GM12878 (cell line): ENCODE measurements at regions not wholly inside any gene's neighbourhood (a gene's known extent, or its start where the extent isn't known, plus 50 kb on each side); places are given as distances from the start of the nearest gene placed in this dataset.

Source experiments
- ATAC-seq: fragments of 200-7000 bp; cut with Tn5 transposase; 3 replicates; pipeline ENCODE4 v1.9.1; 2020; ENCODE audit warnings: mild to moderate bottlenecking, moderate library complexity
- BruUV-seq: library from RNA; stranded (reverse); fragments of 400-500 nt; replicated peaks from 2 replicates; lab custom pipeline; 2021; lab: Mats Ljungman, UMichigan
- CTCF ChIA-PET: fragments of 300-600 bp; sonication (Branson Sonifier 250); formaldehyde crosslinking; extraction: SDS; loops from one replicate; lab custom pipeline; 2021; ENCODE audit warnings: inconsistent platforms; lab: Yijun Ruan, JAX
- POLR2A ChIA-PET: fragments of 350-600 bp; formaldehyde crosslinking; extraction: SDS; loops from one replicate; lab custom pipeline; 2021; ENCODE audit warnings: inconsistent platforms; lab: Charles Lee
- RAD21 ChIA-PET: fragments of 300-600 bp; sonication (Branson Sonifier 250); formaldehyde crosslinking; loops from one replicate; lab custom pipeline; 2023; ENCODE audit warnings: antibody characterized with exemption; ENCODE audit not compliant: unreplicated experiment; lab: Charles Lee
- SMC1A ChIA-PET: fragments of 300-600 bp; sonication (Branson Sonifier 250); formaldehyde crosslinking; loops from one replicate; lab custom pipeline; 2023; ENCODE audit not compliant: unreplicated experiment, uncharacterized antibody; lab: Charles Lee
- DNase-seq: peaks from one replicate; pipeline ENCODE4 v3.0.0-alpha.2; 2011; ENCODE audit warnings: low read depth, low spot score
- FAIRE-seq: peaks from 3 replicates; lab custom pipeline; 2011; peaks lifted over from hg19 to GRCh38; lab: Jason Lieb, UNC
- H2AFZ ChIP-seq: 2 replicates; pipeline ENCODE4 v1.6.0; 2011; ENCODE audit warnings: low read depth, low read length, control low read depth; ENCODE audit not compliant: control insufficient read depth
- H3K27ac ChIP-seq: 2 replicates; pipeline ENCODE4 v1.5.1; 2011; ENCODE audit warnings: control low read depth; ENCODE audit not compliant: control insufficient read depth, insufficient read depth
- H3K27me3 ChIP-seq, 2 experiments: replicated peaks in 1 of 2; 2 replicates each; pipeline versions ENCODE4 v1.6.0 to v1.6.1; 2011; ENCODE audit warnings: low read length in 1 of 2; ENCODE audit not compliant: control insufficient read depth in 2 of 2, insufficient read depth in 2 of 2
- H3K36me3 ChIP-seq, 2 experiments: 2 replicates each; pipeline ENCODE4 v1.5.1; 2011; ENCODE audit warnings: low read length in 1 of 2; ENCODE audit not compliant: control insufficient read depth in 2 of 2, insufficient read depth in 2 of 2
- H3K4me1 ChIP-seq: 2 replicates; pipeline ENCODE4 v1.6.1; 2011; ENCODE audit warnings: mild to moderate bottlenecking, low read length, moderate library complexity, mixed read lengths; ENCODE audit not compliant: control insufficient read depth, insufficient read depth
- H3K4me2 ChIP-seq: 2 replicates; pipeline ENCODE4 v1.6.0; 2011; ENCODE audit warnings: control low read depth; ENCODE audit not compliant: control insufficient read depth, insufficient read depth
- H3K4me3 ChIP-seq: fragments of 200-600 bp; sonication (generic); 2 replicates; pipeline ENCODE4 v1.5.1; 2016
- H3K79me2 ChIP-seq: 2 replicates; pipeline ENCODE4 v1.6.0; 2011; ENCODE audit warnings: low read length; ENCODE audit not compliant: control insufficient read depth, insufficient read depth
- H3K9ac ChIP-seq: 2 replicates; pipeline ENCODE4 v1.8.0; 2011; ENCODE audit warnings: low read length, control low read depth, mixed read lengths; ENCODE audit not compliant: control insufficient read depth, insufficient read depth
- H3K9me3 ChIP-seq: replicated peaks from 3 replicates; pipeline ENCODE4 v1.5.1; 2011; ENCODE audit warnings: mild to moderate bottlenecking, low read length; ENCODE audit not compliant: control insufficient read depth, insufficient read depth
- H4K20me1 ChIP-seq: 2 replicates; pipeline ENCODE4 v1.6.0; 2011; ENCODE audit not compliant: control insufficient read depth, insufficient read depth
- BCL3 ChIP-seq: IDR thresholded peaks from 2 replicates; pipeline ENCODE4 v1.6.1; 2011; ENCODE audit warnings: borderline replicate concordance, low read depth, mild to moderate bottlenecking, moderate library complexity, low read length; ENCODE audit not compliant: insufficient read depth, poor library complexity, severe bottlenecking
- BRCA1 ChIP-seq: IDR thresholded peaks from 2 replicates; pipeline ENCODE4 v1.6.1; 2011; ENCODE audit warnings: low read depth, low read length, improper control_type of control experiment
- CHD2 ChIP-seq: IDR thresholded peaks from 2 replicates; pipeline ENCODE4 v1.6.1; 2011; ENCODE audit warnings: low read depth, low read length, improper control_type of control experiment, borderline replicate concordance
- E2F4 ChIP-seq: IDR thresholded peaks from 2 replicates; pipeline ENCODE4 v1.6.1; 2012; ENCODE audit warnings: low read depth, low read length, improper control_type of control experiment
- EZH2 ChIP-seq: IDR thresholded peaks from 2 replicates; pipeline ENCODE4 v1.6.1; 2012; ENCODE audit warnings: low read depth, mild to moderate bottlenecking, control low read depth, inconsistent platforms, low read length, borderline replicate concordance; ENCODE audit not compliant: control insufficient read depth
- KDM1A ChIP-seq: fragments of 200-600 bp; sonication (generic); IDR thresholded peaks from 2 replicates; pipeline ENCODE4 v1.6.1; 2016; ENCODE audit warnings: borderline replicate concordance
- LARP7 ChIP-seq: fragments of 450-650 bp; IDR thresholded peaks from 2 replicates; pipeline ENCODE4 v1.6.1; 2017; ENCODE audit warnings: mild to moderate bottlenecking
- MYB ChIP-seq: fragments of 150-350 bp; IDR thresholded peaks from 2 replicates; pipeline ENCODE4 v1.6.1; 2014; ENCODE audit warnings: mild to moderate bottlenecking, low read depth, low read length, borderline replicate concordance
- NBN ChIP-seq: fragments of 450-650 bp; IDR thresholded peaks from 2 replicates; pipeline ENCODE4 v1.6.1; 2016
- RB1 ChIP-seq: fragments of 450-650 bp; formaldehyde crosslinking; IDR thresholded peaks from 2 replicates; pipeline ENCODE4 v1.6.1; 2017; ENCODE audit warnings: mild to moderate bottlenecking, borderline replicate concordance
- RCOR1 ChIP-seq: conservative IDR thresholded peaks from 2 replicates; pipeline ENCODE4 v1.6.1; 2012; ENCODE audit warnings: low read depth, low read length, improper control_type of control experiment
- RUNX3 ChIP-seq: IDR thresholded peaks from 2 replicates; pipeline ENCODE4 v1.6.1; 2012; ENCODE audit warnings: low read length, inconsistent platforms
- SIN3A ChIP-seq: IDR thresholded peaks from 2 replicates; pipeline ENCODE4 v1.6.1; 2012; ENCODE audit warnings: low read depth, low read length, improper control_type of control experiment
- YY1 ChIP-seq: IDR thresholded peaks from 2 replicates; pipeline ENCODE4 v1.6.1; 2011; ENCODE audit warnings: low read depth, mild to moderate bottlenecking, low read length
- ZBTB4 ChIP-seq: fragments of 450-650 bp; formaldehyde crosslinking; IDR thresholded peaks from 2 replicates; pipeline ENCODE4 v1.4.0; 2022; ENCODE audit warnings: mild to moderate bottlenecking, moderate library complexity
- ZSCAN29 ChIP-seq: fragments of 450-650 bp; IDR thresholded peaks from 2 replicates; pipeline ENCODE4 v1.6.1; 2017; ENCODE audit warnings: mild to moderate bottlenecking, moderate library complexity
- WGBS: methylation state at CpG from one replicate; pipeline ENCODE4 v1.1.6; 2016; ENCODE audit warnings: low lambda C conversion rate; ENCODE audit not compliant: insufficient replicate concordance, insufficient coverage; ENCODE audit errors: missing lambda C conversion rate; 5-methylcytosine and 5-hydroxymethylcytosine counted together
- in situ Hi-C: fragments of 300-500 bp; cut with MboI; formaldehyde crosslinking; loops from 9 replicates; pipeline ENCODE4 v1.14.3; 2018; ENCODE audit warnings: mixed read lengths
- intact Hi-C: fragments of 100-400 bp; cut with micrococcal nuclease; formaldehyde crosslinking; loops from one replicate; pipeline ENCODE4 v1.14.2; 2022; ENCODE audit not compliant: unreplicated experiment

- SMC1A ChIA-PET = no interaction called here
- no peak overlapping the region for H3K27ac ChIP-seq
- no peaks in the 10 kb centered on the region for H3K36me3 ChIP-seq
- H3K4me1 ChIP-seq = no peaks in the 10 kb centered on the region
- no peak overlapping the region for H3K9ac ChIP-seq
- DNase-seq (no peak), FAIRE-seq (no peak), ATAC-seq (no peak)
- RAD21 ChIA-PET = no interaction called here
- POLR2A ChIA-PET = no interaction called here
- TF ChIP-seq RB1 = no peak
- no peak for TF ChIP-seq EZH2
- TF ChIP-seq RUNX3 = no peak
- no peak for TF ChIP-seq BCL3
- TF ChIP-seq SIN3A = no peak
- TF ChIP-seq LARP7 = no peak
- no peak for TF ChIP-seq YY1
- no peak for TF ChIP-seq NBN
- TF ChIP-seq ZBTB4 = no peak
- no peak for TF ChIP-seq CHD2
- no peak for TF ChIP-seq KDM1A
- no peak for TF ChIP-seq BRCA1
- TF ChIP-seq MYB = no peak
- no peak for TF ChIP-seq RCOR1
- TF ChIP-seq E2F4 = no peak
- no peak for TF ChIP-seq ZSCAN29
- CTCF ChIA-PET = no interaction called here
- H3K4me2 ChIP-seq = no peak overlapping the region
- no peaks in the 10 kb centered on the region for H3K27me3 ChIP-seq
- WGBS = 17% methylated on average over 2 of the region's 2 CpGs
- in situ Hi-C loops = no loop called here
- no peak overlapping the region for H2AFZ ChIP-seq
- intact Hi-C loops = no loop called here
- H3K9me3 ChIP-seq = no peaks in the 10 kb centered on the region
- BruUV-seq = no TSS peak
- no peaks in the 10 kb centered on the region for H4K20me1 ChIP-seq
- H3K4me3 ChIP-seq = no peak overlapping the region
- no peaks in the 10 kb centered on the region for H3K79me2 ChIP-seq
These were observed 909.0 kb downstream of the CENPC start for GRCh38 chr4:66636349-66636748.
